ENCODE measurements at regions not wholly inside any gene's neighbourhood (a gene's known extent, or its start where the extent isn't known, plus 50 kb on each side); places are given as distances from the start of the nearest gene placed in this dataset.
"Not testable (repeated sequence)": the region's sequence is repeated elsewhere in the genome, so short reads cannot be mapped to it uniquely, and the experiment has no call there.

- TF ChIP-seq CTCF (IDR thresholded peaks at IDR 0.05); POLR2A (IDR thresholded peaks at IDR 0.05); POLR2AphosphoS5 (IDR thresholded peaks at IDR 0.05; ENCODE audit: insufficient read depth in 1 of 2, low read depth in 1 of 2): not testable (repeated sequence)
Measured at GRCh38 chr20:56710577-56710976, 81.5 kb downstream of the TFAP2C start.

Data from vagina (tissue), 2 donors.